ENCODE measurements at regions not wholly inside any gene's neighbourhood (a gene's known extent, or its start where the extent isn't known, plus 50 kb on each side); places are given as distances from the start of the nearest gene placed in this dataset.

DNA sequence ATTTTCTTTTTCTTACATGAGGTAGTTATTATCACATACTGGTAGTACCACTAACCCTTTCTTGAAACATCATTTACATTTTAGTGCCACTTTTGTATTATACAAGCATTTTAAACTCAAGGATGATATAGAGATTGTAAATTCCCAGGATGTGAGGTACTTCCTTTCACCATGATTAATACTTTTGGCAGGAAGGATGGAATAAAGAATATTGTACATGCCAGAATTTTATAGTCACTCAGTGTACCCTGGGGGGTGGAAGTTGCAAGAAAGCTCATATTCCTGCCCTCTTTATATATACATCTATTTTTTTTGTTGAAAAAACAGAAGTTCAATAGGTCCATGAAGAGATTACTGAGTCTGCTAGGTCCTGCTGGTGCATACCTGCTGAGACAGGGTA, 141.0 kb upstream of the PLSCR5 start:
- TF ChIP-seq, protein P1, sequence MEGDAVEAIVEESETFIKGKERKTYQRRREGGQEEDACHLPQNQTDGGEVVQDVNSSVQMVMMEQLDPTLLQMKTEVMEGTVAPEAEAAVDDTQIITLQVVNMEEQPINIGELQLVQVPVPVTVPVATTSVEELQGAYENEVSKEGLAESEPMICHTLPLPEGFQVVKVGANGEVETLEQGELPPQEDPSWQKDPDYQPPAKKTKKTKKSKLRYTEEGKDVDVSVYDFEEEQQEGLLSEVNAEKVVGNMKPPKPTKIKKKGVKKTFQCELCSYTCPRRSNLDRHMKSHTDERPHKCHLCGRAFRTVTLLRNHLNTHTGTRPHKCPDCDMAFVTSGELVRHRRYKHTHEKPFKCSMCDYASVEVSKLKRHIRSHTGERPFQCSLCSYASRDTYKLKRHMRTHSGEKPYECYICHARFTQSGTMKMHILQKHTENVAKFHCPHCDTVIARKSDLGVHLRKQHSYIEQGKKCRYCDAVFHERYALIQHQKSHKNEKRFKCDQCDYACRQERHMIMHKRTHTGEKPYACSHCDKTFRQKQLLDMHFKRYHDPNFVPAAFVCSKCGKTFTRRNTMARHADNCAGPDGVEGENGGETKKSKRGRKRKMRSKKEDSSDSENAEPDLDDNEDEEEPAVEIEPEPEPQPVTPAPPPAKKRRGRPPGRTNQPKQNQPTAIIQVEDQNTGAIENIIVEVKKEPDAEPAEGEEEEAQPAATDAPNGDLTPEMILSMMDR (conservative IDR thresholded peaks at IDR 0.05; ENCODE audit: low read length) = no peak
- no peak for TF ChIP-seq EZH2phosphoT487 (IDR thresholded peaks at IDR 0.05; ENCODE audit: borderline replicate concordance)
